NCI-H1930 (cell line): ENCODE measurements at regions not wholly inside any gene's neighbourhood (a gene's known extent, or its start where the extent isn't known, plus 50 kb on each side); places are given as distances from the start of the nearest gene placed in this dataset.
"Not testable (repeated sequence)": the region's sequence is repeated elsewhere in the genome, so short reads cannot be mapped to it uniquely, and the experiment has no call there.

Experiments used
- DNase-seq, 2 experiments: peaks; one replicate each; lab custom pipeline; 2025; lab: John Stamatoyannopoulos, UW

DNA sequence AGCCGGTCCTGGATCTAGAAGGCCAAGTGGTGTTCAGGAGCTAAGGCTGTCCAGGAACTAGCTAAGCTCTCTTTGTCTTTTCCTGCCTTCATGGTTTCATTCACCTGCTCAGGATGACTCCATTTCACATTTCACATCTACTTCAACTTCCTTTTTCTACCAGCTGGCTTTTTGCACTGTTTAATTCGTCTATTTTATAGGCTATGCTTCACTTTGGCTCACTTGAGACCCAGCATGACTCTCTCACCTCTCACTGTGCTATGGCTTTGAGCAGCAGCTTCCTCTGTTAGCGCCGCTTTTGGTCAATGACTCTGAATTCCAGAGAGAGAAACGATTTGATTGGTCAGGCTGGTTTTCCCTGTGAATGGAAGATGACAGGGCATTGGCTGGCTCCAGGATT, 213.5 kb upstream of the CLNK start:
- no peak for DNase-seq

DNA sequence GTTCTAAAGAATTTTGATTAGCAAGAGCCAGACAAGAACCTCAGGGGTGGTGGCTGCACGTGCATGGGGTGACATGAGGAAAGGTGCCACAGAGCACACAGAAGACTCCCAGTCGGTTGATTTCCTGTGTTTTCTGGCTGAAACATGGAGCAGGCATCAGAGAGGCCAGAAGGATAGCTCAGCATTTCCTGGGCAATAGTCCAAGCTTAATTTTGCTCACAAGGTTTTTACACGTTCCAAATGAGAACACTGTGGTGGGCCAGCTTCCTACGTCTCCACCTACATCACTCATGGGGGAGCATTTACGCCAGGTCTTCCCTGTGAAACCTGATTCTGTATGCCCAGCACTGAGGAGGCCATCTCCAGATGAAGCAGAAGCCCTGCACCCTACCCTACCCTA, 212.5 kb upstream of the CLNK start:
- no peak for DNase-seq

GRCh38 chr4:10893395-10893794, 208.8 kb upstream of the CLNK start:
- no peak for DNase-seq

DNA sequence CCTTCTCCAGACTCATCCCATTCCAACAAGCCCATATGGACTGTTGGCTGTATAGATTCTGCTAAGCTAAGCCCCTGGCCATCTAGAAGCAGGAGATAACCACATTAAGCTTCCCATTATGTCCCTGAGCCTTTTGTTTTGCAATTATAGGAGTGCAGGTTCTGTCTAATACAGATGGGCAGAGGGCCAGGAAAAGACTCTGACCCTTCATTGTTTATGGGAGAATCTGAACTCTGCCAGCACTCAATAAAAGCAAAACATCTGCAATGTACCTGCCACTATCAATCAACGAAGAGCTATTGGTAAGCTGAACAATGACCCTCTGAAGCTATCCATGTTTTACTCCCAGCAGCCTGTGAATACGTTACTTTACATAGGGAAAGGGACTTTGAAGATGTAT, 207.3 kb upstream of the CLNK start:
- DNase-seq, result no peak

- no peak for DNase-seq
Measured at GRCh38 chr4:10889819-10890218, 205.3 kb upstream of the CLNK start.

DNA sequence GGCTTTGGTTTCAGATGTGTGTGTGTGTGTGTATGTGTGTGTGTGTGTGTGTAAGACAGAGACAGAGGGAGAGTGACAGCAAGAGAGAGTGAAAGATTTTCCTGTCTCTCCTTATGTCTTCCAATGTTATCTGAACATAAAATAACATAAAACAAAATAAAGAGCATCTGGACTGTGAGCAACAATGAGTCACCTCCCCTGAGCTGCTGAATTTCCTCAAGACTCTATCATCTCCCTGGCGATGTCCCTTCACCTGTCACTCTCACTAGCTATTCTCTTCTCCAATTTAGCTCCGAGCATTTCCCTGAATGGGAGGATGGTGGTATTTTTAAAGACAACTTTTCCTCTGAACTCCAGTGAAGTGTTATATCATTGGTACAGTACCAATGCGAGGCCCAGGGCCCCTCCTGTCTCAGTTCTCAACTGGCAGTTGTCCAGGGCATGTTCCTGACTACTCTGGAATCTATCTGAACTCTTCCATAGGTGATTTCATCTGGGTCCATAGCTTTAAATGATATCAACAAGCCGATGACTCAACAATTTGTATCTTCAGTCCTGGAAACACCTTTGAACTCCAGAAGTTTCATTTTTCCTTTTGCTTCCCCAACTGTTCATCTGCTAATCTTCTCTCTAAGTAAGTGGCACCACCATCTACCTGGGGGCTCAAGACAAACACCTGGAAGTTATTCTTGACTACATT, 195.0 kb upstream of the CLNK start:
- DNase-seq, result no peak

GRCh38 chr4:10878861-10879260, 194.3 kb upstream of the CLNK start:
- DNase-seq, result no peak

DNA sequence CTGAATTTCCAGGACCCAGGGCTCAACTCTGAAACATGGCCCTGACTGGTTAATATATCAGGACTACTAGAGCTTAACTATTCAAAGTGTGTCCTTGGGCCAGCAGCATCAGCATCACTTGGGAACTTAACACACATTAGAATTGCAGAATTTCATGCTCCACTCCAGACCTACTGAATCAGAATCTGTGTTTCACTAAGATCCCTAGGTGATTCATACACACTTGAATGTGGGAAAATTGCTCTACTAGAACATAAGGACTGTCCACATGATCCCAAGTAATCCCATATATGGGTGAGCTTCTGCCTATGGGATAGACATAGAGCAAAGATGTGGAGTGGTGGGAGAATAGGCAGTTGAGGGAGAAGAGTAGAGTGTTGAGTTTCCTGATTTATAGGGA, 192.5 kb upstream of the CLNK start:
- no peak for DNase-seq

GRCh38 chr4:10875144-10875799, 190.7 kb upstream of the CLNK start:
- DNase-seq, result no peak

GRCh38 chr4:10873809-10874208, 189.2 kb upstream of the CLNK start:
- DNase-seq, result no peak

GRCh38 chr4:10872833-10873517, 188.4 kb upstream of the CLNK start:
- no peak for DNase-seq

GRCh38 chr4:10866666-10867065, 182.1 kb upstream of the CLNK start:
- no peak for DNase-seq

DNA sequence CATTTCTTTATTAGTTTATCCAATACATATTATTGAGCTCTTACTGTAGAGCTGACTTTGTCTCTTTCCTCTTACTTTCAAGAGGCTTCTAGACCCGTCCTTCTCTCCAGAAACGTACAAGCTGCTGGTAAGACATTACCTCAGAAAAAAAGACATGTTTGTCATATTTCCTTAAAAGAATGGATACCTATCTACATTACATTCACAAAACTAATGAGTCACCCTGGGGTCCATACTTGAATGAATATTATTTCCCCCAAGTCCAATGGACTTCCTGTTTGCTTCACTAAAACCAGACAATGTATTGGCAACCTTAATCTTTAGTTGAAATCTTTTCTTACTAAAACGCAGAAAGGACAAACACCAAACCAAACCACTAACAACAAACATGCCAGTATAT, 176.5 kb upstream of the CLNK start:
- DNase-seq, result no peak

GRCh38 chr4:10856271-10856782, 171.8 kb upstream of the CLNK start:
- DNase-seq, result no peak

DNA sequence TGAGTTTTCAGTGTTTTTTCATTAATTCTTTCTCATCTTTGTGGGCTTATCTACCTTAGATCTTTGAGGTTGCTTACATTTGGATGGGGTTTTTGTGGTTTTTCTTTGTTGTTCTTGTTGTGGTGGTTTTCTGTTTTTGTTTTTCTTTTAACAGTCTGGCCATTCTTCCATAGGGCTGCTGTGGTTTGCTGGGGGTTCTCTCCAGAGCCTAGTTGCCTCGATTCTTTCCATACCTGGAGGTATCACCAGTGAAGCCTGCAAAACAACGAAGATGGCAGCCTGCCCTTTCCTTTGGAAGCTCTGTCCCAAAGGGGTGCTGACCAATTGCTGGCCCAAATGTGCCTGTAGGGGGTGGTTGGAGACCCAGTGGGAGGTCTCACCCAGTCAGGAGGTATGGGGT, 168.6 kb upstream of the CLNK start:
- DNase-seq, result no peak

GRCh38 chr4:10841697-10842096, 157.1 kb upstream of the CLNK start:
- DNase-seq, result no peak

GRCh38 chr4:10837151-10837550, 152.6 kb upstream of the CLNK start:
- DNase-seq, result no peak

- DNase-seq, result no peak
Measured at GRCh38 chr4:10832806-10833628, 148.4 kb upstream of the CLNK start.

DNA sequence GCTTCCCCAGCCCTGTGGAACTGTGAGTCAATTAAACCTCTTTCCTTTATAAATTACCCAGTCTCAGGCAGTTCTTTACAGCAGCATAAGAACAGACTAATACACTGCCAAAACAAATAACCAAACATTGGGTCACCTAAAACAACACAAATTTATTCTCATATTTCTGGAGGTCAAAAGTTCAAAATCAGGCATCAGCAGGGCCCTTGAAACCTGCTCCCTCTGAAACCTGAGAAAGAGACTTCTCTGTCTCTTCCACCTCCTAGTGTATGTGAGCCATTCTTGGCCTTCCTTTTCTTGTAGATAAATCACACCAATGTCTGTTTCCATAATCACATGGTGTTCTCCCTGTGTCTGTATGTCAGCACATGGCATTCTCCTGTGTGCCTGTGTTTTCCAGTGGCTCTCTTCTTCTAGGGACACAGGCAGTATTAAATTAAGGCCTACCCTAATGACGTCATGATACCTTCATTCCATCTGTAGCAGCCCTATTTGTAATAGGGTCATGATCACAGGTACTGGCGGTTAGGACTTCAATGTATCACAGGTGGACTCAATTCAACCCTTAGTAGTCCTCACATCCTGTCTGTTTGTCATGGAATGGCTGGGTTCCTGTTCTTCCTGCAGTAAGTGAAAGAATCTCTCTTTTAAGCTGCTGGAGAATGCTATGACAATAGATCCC, 147.3 kb upstream of the CLNK start:
- no peak for DNase-seq

DNA sequence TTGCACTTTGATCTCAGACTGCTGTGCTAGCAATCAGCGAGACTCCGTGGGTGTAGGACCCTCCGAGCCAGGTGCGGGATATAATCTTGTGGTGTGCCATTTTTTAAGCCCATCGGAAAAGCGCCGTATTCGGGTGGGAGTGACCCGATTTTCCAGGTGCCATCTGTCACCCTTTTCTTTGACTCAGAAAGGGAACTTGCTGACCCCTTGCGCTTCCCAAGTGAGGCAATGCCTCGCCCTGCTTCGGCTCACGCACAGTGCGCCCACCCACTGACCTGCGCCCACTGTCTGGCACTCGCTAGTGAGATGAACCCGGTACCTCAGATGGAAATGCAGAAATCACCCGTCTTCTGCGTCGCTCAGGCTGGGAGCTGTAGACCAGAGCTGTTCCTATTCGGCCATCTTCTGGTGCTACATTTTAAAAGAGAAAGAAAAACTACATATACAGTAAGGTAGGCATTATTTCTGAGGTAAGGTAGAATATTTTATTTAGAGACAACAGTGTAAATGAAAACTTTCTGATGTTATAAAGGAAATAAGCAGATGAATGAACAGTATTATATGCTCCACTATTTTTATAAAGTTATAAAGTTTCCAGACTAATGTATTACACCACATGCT, 144.5 kb upstream of the CLNK start:
- not testable (repeated sequence) for DNase-seq

- DNase-seq, result no peak
Measured at GRCh38 chr4:10821826-10822225, 137.3 kb upstream of the CLNK start.
